C4-2B (cell line): ENCODE measurements at regions not wholly inside any gene's neighbourhood (a gene's known extent, or its start where the extent isn't known, plus 50 kb on each side); places are given as distances from the start of the nearest gene placed in this dataset.

Source experiments
- ZFX ChIP-seq: fragments of 450-650 bp; IDR thresholded peaks from 2 replicates; pipeline ENCODE4 v1.6.1; 2017
- TF ChIP-seq, protein P1 (sequence below): fragments of 450-650 bp; conservative IDR thresholded peaks from 2 replicates; pipeline ENCODE4 v1.5.1; 2017; ENCODE audit warnings: mild to moderate bottlenecking

GRCh38 chr19:27896091-27896490, 1316.9 kb downstream of the UQCRFS1 start:
- TF ChIP-seq, protein P1, sequence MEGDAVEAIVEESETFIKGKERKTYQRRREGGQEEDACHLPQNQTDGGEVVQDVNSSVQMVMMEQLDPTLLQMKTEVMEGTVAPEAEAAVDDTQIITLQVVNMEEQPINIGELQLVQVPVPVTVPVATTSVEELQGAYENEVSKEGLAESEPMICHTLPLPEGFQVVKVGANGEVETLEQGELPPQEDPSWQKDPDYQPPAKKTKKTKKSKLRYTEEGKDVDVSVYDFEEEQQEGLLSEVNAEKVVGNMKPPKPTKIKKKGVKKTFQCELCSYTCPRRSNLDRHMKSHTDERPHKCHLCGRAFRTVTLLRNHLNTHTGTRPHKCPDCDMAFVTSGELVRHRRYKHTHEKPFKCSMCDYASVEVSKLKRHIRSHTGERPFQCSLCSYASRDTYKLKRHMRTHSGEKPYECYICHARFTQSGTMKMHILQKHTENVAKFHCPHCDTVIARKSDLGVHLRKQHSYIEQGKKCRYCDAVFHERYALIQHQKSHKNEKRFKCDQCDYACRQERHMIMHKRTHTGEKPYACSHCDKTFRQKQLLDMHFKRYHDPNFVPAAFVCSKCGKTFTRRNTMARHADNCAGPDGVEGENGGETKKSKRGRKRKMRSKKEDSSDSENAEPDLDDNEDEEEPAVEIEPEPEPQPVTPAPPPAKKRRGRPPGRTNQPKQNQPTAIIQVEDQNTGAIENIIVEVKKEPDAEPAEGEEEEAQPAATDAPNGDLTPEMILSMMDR, result no peak
- no peak for TF ChIP-seq ZFX
